Fibroblast of mammary gland (primary cell): ENCODE measurements at regions not wholly inside any gene's neighbourhood (a gene's known extent, or its start where the extent isn't known, plus 50 kb on each side); places are given as distances from the start of the nearest gene placed in this dataset.

Source experiments
- DNase-seq: peaks from one replicate; pipeline ENCODE4 v3.0.0-alpha.2; 2010; ENCODE audit warnings: low read depth
- H3K4me3 ChIP-seq: 2 replicates; pipeline ENCODE4 v1.5.1; 2011; ENCODE audit warnings: low read depth, mild to moderate bottlenecking, low read length, moderate library complexity; ENCODE audit not compliant: control insufficient read depth
- TF ChIP-seq, protein P1 (sequence below): conservative IDR thresholded peaks from 2 replicates; pipeline ENCODE4 v1.5.1; 2011; ENCODE audit warnings: low read depth, low read length, inconsistent platforms; ENCODE audit not compliant: control insufficient read depth, insufficient read depth

DNA sequence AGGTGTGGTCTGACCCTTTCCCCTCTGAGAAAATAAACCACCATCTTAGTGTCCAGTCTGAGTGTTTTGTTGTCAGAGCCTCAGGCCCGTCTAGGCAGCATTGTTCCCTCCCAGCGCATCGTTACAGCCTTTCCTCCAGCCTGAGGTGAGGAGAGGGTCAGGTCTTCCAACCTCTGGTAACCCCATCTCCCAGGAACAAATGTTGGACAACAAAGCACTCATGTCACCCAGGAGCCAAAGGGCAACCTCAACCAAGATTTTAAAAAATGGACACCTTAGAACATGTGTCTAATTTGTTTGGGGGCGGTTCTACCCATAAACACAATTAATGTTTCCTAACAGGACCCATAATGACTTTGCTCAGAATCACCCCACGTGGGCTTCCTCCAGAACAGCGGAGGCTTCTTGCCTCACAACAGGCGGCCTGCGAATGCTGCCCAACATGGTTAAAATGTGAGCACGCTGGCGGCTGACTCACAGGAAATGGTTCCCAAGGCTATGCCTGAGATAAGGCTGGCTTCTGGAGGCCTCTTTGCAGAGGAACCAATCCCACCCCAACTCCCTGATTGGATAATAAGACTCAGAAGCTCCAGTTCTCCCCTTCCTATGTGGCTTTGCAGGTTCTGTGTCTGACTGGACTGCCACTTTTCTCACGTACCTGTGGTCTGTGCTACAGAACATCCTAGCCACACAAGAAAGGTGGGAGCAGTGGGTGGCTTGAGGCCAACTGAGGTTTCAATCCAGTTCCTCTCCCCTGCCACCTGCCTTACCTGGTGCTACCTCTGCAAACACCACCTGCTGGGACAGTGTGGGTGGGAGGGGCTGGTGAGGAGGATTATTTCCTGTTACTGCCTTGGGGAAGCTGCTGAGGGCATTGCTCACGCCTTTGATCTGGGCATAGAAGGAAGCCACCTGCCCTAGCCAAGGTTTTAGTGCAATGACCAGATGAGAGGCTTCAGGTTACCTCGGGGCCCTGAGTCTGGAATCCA is 108.8 kb downstream of the B3GNT2 start:
- TF ChIP-seq, protein P1, sequence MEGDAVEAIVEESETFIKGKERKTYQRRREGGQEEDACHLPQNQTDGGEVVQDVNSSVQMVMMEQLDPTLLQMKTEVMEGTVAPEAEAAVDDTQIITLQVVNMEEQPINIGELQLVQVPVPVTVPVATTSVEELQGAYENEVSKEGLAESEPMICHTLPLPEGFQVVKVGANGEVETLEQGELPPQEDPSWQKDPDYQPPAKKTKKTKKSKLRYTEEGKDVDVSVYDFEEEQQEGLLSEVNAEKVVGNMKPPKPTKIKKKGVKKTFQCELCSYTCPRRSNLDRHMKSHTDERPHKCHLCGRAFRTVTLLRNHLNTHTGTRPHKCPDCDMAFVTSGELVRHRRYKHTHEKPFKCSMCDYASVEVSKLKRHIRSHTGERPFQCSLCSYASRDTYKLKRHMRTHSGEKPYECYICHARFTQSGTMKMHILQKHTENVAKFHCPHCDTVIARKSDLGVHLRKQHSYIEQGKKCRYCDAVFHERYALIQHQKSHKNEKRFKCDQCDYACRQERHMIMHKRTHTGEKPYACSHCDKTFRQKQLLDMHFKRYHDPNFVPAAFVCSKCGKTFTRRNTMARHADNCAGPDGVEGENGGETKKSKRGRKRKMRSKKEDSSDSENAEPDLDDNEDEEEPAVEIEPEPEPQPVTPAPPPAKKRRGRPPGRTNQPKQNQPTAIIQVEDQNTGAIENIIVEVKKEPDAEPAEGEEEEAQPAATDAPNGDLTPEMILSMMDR = no peak
- DNase-seq = peak; percentile 37
- no peak overlapping the region for H3K4me3 ChIP-seq

DNA sequence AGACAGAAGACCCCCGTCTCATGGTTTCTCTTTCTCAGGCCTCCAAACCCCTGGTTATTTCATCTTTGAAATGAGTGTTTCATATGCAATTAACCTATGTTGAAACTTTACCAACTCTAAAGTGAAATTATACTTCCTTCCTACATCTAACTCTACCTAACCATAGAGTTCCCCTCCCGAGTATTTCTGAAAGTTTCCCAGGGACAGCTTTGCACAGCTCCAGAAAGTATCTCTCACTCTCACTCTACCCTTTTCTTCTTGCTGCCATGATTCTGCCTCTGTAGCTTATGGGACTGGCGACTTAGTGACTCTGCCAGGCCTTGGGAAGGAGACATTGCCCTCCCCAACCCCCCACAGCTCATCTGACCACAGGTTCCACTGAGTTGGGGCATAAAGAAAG is 107.9 kb downstream of the B3GNT2 start:
- DNase-seq = no peak
- TF ChIP-seq, protein P1 = no peak
- no peak overlapping the region for H3K4me3 ChIP-seq

DNA sequence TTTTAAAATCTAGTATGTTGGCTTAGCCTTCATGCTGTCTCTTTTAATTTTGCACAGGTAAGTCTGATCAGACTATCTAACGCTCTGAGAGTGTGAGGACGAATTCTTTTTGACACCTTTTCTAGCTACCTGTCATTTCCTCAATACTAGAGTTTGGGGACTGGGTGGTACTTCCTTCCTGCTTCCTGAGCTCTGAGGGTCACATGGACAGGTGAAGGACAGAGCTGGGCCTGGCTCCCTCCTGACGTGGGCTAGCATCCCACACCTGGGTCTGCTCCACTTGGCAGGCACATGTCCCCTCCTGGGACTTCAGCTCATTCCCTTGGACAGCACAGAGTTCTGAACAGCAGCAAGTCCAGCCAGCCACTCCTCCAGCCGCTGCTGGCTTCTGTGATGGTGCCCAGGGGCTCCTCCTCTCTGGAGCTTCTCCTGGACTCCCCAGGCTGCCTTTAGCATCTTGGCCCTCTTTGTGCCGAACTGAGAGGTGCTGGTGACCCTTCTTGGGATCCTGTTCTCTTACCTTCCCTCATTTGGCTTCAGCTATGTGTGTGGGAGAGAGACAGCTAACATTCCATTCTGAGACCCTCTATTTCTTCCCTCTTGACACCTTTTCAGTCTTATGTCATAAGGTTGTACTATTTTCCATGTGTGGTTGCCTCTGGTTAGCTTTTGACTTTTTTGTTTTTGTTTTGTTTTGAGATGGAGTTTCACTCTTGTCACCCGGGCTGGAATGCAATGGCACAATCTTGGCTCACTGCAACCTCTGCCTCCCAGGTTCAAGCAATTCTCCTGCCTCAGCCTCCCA is 106.9 kb downstream of the B3GNT2 start:
- no peak for DNase-seq
- no peak overlapping the region for H3K4me3 ChIP-seq
- TF ChIP-seq, protein P1 = no peak

DNA sequence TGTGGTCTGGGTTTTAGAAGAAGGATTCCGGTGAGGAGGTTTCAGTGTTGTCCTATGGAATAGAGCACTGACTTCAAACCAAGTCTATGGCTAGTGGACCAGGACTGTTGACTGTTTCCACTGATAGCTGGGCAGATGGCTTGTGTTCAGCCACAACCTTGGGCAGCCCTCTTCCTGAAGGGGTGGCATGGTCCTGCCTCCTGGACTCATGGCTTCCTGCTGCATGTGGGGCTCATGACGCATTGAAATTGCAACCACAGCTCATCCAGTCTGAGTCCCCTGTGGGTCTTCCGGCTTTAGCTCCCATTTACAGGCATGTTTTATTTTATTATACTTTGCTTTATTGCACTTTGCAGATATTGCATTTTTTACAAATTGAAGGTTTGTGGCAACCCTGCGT is 105.0 kb downstream of the B3GNT2 start:
- no peak for DNase-seq
- TF ChIP-seq, protein P1 = no peak

DNA sequence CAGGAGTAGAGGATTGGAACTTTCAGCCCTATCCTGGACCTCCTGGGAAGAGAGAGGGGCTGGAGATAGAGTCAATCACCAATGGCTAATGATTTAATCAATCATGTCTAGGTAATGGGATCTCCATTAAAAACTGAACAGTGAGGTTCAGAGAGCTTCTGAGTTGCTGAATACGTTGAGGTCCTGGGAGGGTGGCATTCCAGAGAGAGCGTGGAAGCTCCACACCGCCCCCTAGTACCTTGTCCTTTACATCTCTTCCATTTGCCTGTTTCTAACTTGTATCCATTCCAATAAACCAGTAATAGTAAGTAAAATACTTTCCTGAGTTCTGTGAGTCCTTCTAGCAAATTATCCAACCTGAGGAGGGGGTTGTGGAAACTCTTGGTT is 101.7 kb downstream of the B3GNT2 start:
- DNase-seq = peak; percentile 37
- TF ChIP-seq, protein P1 = peak; percentile 40
- no peak overlapping the region for H3K4me3 ChIP-seq

More for the DNA sequence above, 105.0 kb downstream of the B3GNT2 start:
- H3K4me3 ChIP-seq = no peak overlapping the region

DNA sequence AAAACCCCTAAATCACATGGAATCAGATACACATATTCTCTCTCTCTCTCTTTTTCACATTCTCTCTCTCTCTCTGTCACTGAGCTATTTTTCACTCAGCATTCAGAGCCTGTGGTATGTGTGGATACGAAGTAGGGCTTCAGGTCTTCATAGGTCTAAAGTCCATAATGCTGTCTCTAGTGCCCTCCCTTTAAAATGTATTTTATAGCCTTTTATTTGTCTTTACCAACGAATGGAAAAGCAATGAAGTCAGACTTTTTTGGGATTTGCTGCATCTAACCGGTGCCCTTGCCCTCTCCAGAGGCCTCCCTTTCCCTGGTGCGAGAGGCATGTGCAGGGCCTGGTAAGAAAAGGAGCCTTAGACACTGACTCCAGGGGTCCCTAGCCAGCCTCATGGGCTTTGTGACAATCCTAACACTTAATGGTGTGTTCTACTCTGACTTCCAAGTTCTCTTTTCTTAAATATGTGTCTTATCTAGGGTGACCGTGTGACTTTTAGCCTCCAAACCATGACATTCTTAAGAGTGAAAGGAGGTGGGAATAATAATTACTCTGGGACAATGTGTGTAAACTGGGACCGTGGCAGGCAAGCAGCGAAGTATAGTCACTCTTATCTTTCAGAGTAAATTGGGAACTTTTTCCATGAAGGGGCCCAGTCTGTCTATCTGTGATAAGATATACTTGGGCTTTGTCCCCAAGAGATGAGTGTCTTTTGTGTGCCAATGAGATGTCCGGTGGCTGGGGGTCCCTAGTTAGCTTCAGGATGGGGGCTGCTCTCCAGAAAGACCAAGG is 101.1 kb downstream of the B3GNT2 start:
- no peak for DNase-seq
- H3K4me3 ChIP-seq = no peak overlapping the region
- TF ChIP-seq, protein P1 = no peak
